ENCODE measurements at regions not wholly inside any gene's neighbourhood (a gene's known extent, or its start where the extent isn't known, plus 50 kb on each side); places are given as distances from the start of the nearest gene placed in this dataset.

DNA sequence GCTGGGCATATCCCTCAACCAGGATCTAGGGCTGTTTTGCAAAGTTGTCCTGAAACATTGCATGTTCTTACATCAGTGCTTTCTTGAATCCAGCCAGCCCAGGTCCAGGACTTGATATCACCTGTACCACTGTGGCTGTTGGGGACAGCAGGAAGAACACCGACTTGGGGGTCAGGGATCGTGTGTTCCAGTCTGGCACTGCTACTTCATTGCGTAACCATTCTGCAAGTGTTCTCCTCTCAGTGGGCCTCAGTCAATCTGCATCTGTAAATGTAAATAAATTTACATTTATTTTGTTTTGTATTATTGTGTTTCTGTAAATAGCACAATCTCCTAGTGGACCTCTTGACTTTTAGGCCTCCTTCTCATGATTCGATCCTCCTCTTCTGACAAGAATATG, 167.3 kb downstream of the SUDS3 start:
- H2BK20ac ChIP-seq (ENCODE audit: low read length): peak overlapping the region; percentile 66; the same call in 1 of the 2 replicates
- POLR2A ChIA-PET (ENCODE audit: partially characterized antibody): no interaction called here

More for the DNA sequence above, 167.3 kb downstream of the SUDS3 start:
- H3K4me1 ChIP-seq (replicated peaks in 1 of 4; ENCODE audit: control insufficient read depth in 3 of 4, insufficient read depth in 4 of 4, low read length in 3 of 4): no peaks in the 10 kb centered on the region
- H4K20me1 ChIP-seq (replicated peaks in 1 of 2; ENCODE audit: control insufficient read depth in 1 of 2, insufficient read depth in 2 of 2, low read length in 2 of 2): no peaks in the 10 kb centered on the region
- FAIRE-seq (no peak), DNase-seq (ENCODE audit: low read depth in 1 of 2, low spot score in 2 of 2) (no peak)
- no peak overlapping the region for H2AFZ ChIP-seq (ENCODE audit: low read length)
- H3K14ac ChIP-seq (ENCODE audit: insufficient read length): no peak overlapping the region
- H3K27me3 ChIP-seq (replicated peaks in 1 of 4; ENCODE audit: control insufficient read depth in 3 of 4, extremely low read depth in 1 of 4, insufficient read depth in 3 of 4, low read length in 3 of 4): no peaks in the 10 kb centered on the region
- TF ChIP-seq HDAC2 (IDR thresholded peaks at IDR 0.05; ENCODE audit: borderline replicate concordance in 1 of 2, low read depth in 2 of 2, low read length in 2 of 2) (no peak), CEBPB (IDR thresholded peaks at IDR 0.05; ENCODE audit: low read depth, low read length) (peak; percentile 26; the same call in 1 of the 2 replicates), NANOG (IDR thresholded peaks at IDR 0.05; ENCODE audit: insufficient read depth, low read depth, low read length, poor library complexity, severe bottlenecking) (no peak)
- H3K36me3 ChIP-seq (ENCODE audit: control insufficient read depth in 2 of 4, insufficient read depth in 4 of 4, low read length in 3 of 4): no peaks in the 10 kb centered on the region
- peak overlapping the region; percentile 60 for H2BK120ac ChIP-seq (replicated peaks; ENCODE audit: low read depth, low read length)
- no peaks in the 10 kb centered on the region; a peak in 1 of 4 replicates for H3K9me3 ChIP-seq (ENCODE audit: insufficient read depth in 2 of 2, low read depth in 1 of 2, low read length in 1 of 2)
- H2AK5ac ChIP-seq (ENCODE audit: low read depth, low read length): no peak overlapping the region
- 90% methylated on average over 4 of the region's 4 CpGs; no CpG with 5 or more reads in 1 of the 2 experiments for WGBS, 2 experiments (ENCODE audit: extremely low coverage in 1 of 2, insufficient coverage in 1 of 2, insufficient read length in 1 of 2, insufficient replicate concordance in 2 of 2, low coverage in 1 of 2, low lambda C conversion rate in 2 of 2, missing lambda C conversion rate in 1 of 2)
- no peak overlapping the region for H4K8ac ChIP-seq (ENCODE audit: extremely low read depth, insufficient read depth, low read length)
- peak overlapping the region; percentile 2; the same call in 1 of the 2 replicates for H2BK15ac ChIP-seq (ENCODE audit: low read length)
- H3K23ac ChIP-seq (ENCODE audit: insufficient read length): no peak overlapping the region
- peak overlapping the region; percentile 71 for H4K91ac ChIP-seq (replicated peaks; ENCODE audit: insufficient read length, low read length)
- H3K4me2 ChIP-seq (ENCODE audit: insufficient read depth in 1 of 2, low read depth in 2 of 2, low read length in 2 of 2): no peak overlapping the region
- H3K9ac ChIP-seq (replicated peaks in 1 of 4; ENCODE audit: extremely low read depth in 1 of 4, low read depth in 3 of 4, low read length in 3 of 4): no peak overlapping the region
- no peak overlapping the region for H4K5ac ChIP-seq (ENCODE audit: insufficient read length, low read depth, low read length)
- H3K4me3 ChIP-seq (ENCODE audit: extremely low read depth in 1 of 4, insufficient read depth in 2 of 4, low read depth in 3 of 4, low read length in 4 of 4): no peak overlapping the region
- H3K79me1 ChIP-seq (ENCODE audit: low read depth, low read length): no peaks in the 10 kb centered on the region
- H3K23me2 ChIP-seq (ENCODE audit: low read depth, low read length): no peaks in the 10 kb centered on the region
- no peak overlapping the region for H3K4ac ChIP-seq (replicated peaks; ENCODE audit: insufficient read length, low read depth, low read length)
- no peak overlapping the region for H3K27ac ChIP-seq (ENCODE audit: low read depth, low read length)
- H3K18ac ChIP-seq (ENCODE audit: extremely low read depth, low read length): no peak overlapping the region
- peak overlapping the region; percentile 97 for H2BK12ac ChIP-seq (ENCODE audit: low read depth, low read length)
- peak overlapping the region; percentile 61; the same call in 1 of the 2 replicates for H2BK5ac ChIP-seq (ENCODE audit: low read depth, low read length)
- CTCF ChIA-PET (ENCODE audit: partially characterized antibody): interaction anchor here (0.6 to 0.7 kb wide), 2 partner anchors 10 to 17 kb away, joined by 3 read pairs; no protein-coding TSS in a partner anchor
- no peak overlapping the region for H3K56ac ChIP-seq (replicated peaks; ENCODE audit: insufficient read length, low read depth, low read length)
- no peaks in the 10 kb centered on the region for H3K79me2 ChIP-seq (ENCODE audit: control insufficient read depth in 1 of 2, insufficient read depth in 2 of 2, low read length in 2 of 2)
